Mucosa of descending colon (tissue), 3 donors: ENCODE measurements at regions not wholly inside any gene's neighbourhood (a gene's known extent, or its start where the extent isn't known, plus 50 kb on each side); places are given as distances from the start of the nearest gene placed in this dataset.

Experiments
- ATAC-seq: fragments of 200-7000 bp; cut with Tn5 transposase; one replicate; pipeline ENCODE4 v1.9.1; 2020; ENCODE audit warnings: mild to moderate bottlenecking, moderate library complexity
- DNase-seq, 3 donors: peaks; one replicate each; pipeline ENCODE4 v3.0.0-alpha.2; 2020
- H3K36me3 ChIP-seq: fragments of 200-600 bp; one replicate; pipeline ENCODE4 v1.8.0; 2021; ENCODE audit warnings: low read depth, mild to moderate bottlenecking
- H3K4me1 ChIP-seq: fragments of 200-600 bp; one replicate; pipeline ENCODE4 v1.8.0; 2021; ENCODE audit warnings: low read depth, mild to moderate bottlenecking
- H3K4me3 ChIP-seq: fragments of 200-600 bp; one replicate; pipeline ENCODE4 v1.8.0; 2021; ENCODE audit warnings: mild to moderate bottlenecking
- H3K9me3 ChIP-seq: fragments of 200-600 bp; one replicate; pipeline ENCODE4 v1.8.0; 2021; ENCODE audit warnings: mild to moderate bottlenecking
- intact Hi-C, 2 donors: fragments of 100-400 bp; cut with DNase I in 1 of 2; cut with micrococcal nuclease in 1 of 2; formaldehyde crosslinking; loops; one replicate each; pipeline versions ENCODE4 v1.11.0 to v1.11.1; 2022; cut with DNase I, micrococcal nuclease
- TF ChIP-seq, protein P1 (sequence below): fragments of 200-600 bp; IDR thresholded peaks from one replicate; pipeline ENCODE4 v1.8.0; 2022; ENCODE audit warnings: antibody characterized with exemption, mild to moderate bottlenecking
- donor health status: DM: no; HTN: no; CAD: no; lungs with moderate emphysema.
- donor health status: DM: no; HTN: no; CAD: no.
- donor health status: DM: no; HTN: yes; CAD: no.

DNA sequence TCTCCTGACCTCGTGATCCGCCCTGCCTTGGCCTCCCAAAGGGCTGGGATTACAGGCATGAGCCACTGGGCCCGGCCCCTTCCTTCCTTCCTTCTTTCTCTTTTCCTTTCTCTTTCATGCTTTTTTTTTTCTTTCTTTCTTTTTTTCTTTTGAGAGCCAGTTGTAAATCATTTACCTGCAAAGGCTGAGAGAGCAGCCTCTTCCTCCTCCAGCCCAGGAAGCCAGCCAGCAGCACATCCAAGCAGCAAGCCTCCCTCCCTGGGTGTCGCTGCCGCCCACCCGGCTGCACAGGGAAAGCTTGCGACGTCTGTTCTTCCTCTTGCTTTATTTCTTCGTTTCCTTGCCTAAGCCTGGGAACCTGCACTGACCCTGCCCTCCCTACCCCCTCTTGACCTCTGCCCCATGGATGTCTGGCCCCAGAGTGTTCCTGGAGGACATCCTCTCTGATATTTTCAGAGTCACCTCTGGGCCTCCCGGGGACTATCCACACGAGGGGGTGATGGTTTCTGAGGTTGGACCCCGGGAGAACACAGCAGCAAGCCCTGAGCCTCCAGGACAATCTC lies 62.8 kb upstream of the MYL10 start:
- Histone ChIP-seq H3K4me1 (peaks cover 9% of the 10 kb centered on the region), H3K9me3 (no peaks in the 10 kb centered on the region), H3K4me3 (no peak overlapping the region), H3K36me3 (no peaks in the 10 kb centered on the region)
- TF ChIP-seq, protein P1, sequence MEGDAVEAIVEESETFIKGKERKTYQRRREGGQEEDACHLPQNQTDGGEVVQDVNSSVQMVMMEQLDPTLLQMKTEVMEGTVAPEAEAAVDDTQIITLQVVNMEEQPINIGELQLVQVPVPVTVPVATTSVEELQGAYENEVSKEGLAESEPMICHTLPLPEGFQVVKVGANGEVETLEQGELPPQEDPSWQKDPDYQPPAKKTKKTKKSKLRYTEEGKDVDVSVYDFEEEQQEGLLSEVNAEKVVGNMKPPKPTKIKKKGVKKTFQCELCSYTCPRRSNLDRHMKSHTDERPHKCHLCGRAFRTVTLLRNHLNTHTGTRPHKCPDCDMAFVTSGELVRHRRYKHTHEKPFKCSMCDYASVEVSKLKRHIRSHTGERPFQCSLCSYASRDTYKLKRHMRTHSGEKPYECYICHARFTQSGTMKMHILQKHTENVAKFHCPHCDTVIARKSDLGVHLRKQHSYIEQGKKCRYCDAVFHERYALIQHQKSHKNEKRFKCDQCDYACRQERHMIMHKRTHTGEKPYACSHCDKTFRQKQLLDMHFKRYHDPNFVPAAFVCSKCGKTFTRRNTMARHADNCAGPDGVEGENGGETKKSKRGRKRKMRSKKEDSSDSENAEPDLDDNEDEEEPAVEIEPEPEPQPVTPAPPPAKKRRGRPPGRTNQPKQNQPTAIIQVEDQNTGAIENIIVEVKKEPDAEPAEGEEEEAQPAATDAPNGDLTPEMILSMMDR, result no peak
- DNase-seq (peak; percentile 67 to 78 (median 77)), ATAC-seq (peak; percentile 77)
- intact Hi-C loops, result loop anchor here in 1 of 2 donors (10.0 kb wide), 1 partner anchor 123 kb away; the partner anchor contains the start of gene CUX1

DNA sequence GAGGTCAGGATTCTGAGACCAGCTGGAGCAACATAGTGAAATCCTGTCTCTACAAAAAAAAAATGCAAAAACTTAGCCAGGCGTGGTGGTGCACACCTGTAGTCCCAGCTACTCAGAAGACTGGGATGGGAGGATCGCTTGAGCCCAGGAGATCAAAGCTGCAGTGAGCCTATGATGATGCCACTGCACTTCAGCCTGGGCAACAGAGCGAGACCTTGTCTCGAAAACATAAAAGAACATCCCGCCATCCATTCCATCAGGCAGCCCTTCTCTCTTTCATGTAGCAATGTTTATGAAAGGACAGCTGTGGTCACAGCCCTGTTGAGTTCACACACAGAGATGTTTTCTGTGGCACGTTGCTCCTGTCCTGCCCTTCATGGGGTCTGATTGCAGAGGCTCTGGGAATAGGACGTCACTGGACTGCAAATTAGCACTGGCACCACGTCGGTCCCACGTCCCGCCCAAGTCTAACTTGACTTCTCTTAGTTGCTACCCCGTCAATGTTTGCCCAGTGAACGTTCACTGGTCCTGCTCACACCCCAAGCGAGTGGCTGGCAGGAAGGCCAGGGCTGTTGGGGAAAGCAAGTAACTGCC lies 64.5 kb upstream of the MYL10 start:
- no peak overlapping the region for H3K4me3 ChIP-seq
- no peak for DNase-seq
- intact Hi-C loops, result loop anchor here in 1 of 2 donors (10.0 kb wide), 1 partner anchor 121 kb away; the partner anchor contains the start of gene CUX1
- H3K4me1 ChIP-seq, result peaks cover 6% of the 10 kb centered on the region
- ATAC-seq, result peak; percentile 15
- H3K9me3 ChIP-seq, result no peaks in the 10 kb centered on the region
- H3K36me3 ChIP-seq, result no peaks in the 10 kb centered on the region
- TF ChIP-seq, protein P1, result no peak

DNA sequence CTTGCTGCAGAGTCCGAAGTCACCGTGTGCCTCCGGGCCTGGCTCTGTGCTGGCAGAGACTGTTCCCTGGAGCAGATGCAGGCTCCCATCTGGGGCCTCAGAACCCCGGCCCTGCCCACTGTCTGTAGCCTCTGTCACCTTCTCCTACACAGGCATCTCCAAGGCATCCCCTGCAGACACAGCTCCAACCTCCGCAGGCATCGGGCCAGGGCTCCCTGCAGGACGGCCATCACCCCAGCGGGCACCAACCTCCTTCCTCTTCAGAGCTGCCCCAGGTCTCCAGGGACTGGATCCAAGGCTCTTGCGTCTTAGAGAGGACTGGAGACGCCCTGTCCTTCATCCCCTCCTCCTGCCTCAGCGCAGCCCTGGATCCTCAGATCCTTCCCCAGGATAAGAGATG lies 69.9 kb upstream of the MYL10 start:
- H3K4me1 ChIP-seq, result peaks cover 21% of the 10 kb centered on the region
- no peak for ATAC-seq
- no peaks in the 10 kb centered on the region for H3K9me3 ChIP-seq
- DNase-seq, result no peak
- TF ChIP-seq, protein P1, result no peak
- H3K4me3 ChIP-seq, result no peak overlapping the region
- intact Hi-C loops, result loop anchor here in 1 of 2 donors (10.0 kb wide), 1 partner anchor 116 kb away; the partner anchor contains the start of gene CUX1
- no peaks in the 10 kb centered on the region for H3K36me3 ChIP-seq

DNA sequence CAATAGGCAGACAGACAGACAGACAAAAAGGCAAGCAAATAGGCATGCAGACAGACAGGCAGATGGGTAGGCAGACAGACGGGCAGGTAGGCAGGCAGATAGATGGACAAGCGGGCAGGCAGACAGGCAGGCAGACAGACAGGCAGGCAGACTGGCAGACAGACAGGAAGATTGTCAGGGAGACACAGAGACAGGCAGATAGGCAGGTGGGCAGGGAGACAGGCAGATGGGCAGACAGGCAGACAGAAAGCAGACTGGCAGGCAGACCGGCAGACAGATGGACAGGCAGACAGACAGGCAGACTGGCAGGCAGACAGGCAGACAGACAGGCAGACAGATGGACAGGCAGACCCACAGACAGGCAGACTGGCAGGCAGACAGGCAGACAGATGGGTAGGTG lies 70.3 kb upstream of the MYL10 start:
- Histone ChIP-seq H3K9me3 (no peaks in the 10 kb centered on the region), H3K36me3 (no peaks in the 10 kb centered on the region), H3K4me1 (peaks cover 21% of the 10 kb centered on the region), H3K4me3 (no peak overlapping the region)
- intact Hi-C loops, result loop anchor here in 1 of 2 donors (10.0 kb wide), 1 partner anchor 115 kb away; the partner anchor contains the start of gene CUX1
- ATAC-seq (no peak), DNase-seq (no peak)
- TF ChIP-seq, protein P1, result no peak

DNA sequence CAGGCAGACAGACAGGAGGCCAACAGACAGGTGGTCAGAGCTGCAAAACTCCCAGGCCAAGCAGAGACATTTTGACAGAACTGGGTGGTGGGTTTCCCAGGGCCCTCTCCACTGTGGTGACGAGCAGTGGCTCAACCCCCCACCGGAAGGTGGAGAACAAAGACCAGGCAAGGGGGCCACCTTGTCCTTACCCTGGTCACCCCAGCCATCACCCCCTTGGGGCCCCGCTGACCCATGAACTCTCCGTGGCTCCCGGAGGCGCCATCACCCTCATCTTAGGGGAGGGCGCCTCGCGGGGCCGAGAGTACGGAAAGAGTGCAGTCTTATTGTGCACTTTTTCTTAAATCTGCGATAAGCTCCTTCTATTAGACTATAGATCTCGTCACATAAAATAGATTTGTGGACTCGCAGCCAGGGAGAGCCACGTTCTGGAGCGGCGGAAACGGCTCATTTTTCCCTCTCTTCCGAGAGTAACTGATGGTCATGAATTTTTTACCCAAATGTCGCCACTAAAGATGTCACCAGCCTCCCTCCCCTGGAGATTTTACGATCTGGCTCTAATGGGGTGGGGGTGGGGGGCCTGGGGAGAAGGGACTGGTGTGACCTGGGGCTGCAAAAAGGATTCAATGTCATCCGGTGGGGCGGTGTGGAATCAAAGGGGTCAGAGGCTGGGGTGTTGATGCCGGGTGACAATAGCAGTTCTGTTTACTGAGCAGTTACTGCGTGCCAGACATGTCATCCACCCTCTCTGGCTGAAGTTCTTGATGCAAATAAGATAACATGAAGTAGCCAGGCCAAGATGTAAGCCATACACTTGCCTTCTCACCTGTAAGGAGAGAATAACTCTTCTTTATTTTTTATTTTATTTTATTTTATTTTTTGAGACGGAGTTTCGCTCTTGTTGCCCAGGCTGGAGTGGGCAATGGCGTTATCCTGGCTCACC lies 71.1 kb upstream of the MYL10 start:
- Histone ChIP-seq H3K4me1 (peaks cover 21% of the 10 kb centered on the region), H3K9me3 (no peaks in the 10 kb centered on the region), H3K4me3 (no peak overlapping the region), H3K36me3 (no peaks in the 10 kb centered on the region)
- TF ChIP-seq, protein P1, result no peak
- intact Hi-C loops, result loop anchor here in 1 of 2 donors (10.0 kb wide), 1 partner anchor 115 kb away; the partner anchor contains the start of gene CUX1
- ATAC-seq, result no peak
- DNase-seq, result no peak
